ENCODE measurements at regions not wholly inside any gene's neighbourhood (a gene's known extent, or its start where the extent isn't known, plus 50 kb on each side); places are given as distances from the start of the nearest gene placed in this dataset.

- no peak for TF ChIP-seq CTCF (IDR thresholded peaks at IDR 0.05; ENCODE audit: low read depth, low read length)
- H3K4me3 ChIP-seq (ENCODE audit: low read depth, low read length): no peak overlapping the region
These were observed 97.2 kb upstream of the TJP1 start for GRCh38 chr15:29919380-29919881.

- no peak overlapping the region for H3K4me3 ChIP-seq (ENCODE audit: low read depth, low read length)
- TF ChIP-seq CTCF (IDR thresholded peaks at IDR 0.05; ENCODE audit: low read depth, low read length): no peak
These were observed 95.6 kb upstream of the TJP1 start for GRCh38 chr15:29917600-29918597.

GRCh38 chr15:29914511-29914926 is 92.3 kb upstream of the TJP1 start:
- no peak overlapping the region for H3K4me3 ChIP-seq (ENCODE audit: low read depth, low read length)
- TF ChIP-seq CTCF (IDR thresholded peaks at IDR 0.05; ENCODE audit: low read depth, low read length): no peak

GRCh38 chr15:29913528-29914135 is 91.4 kb upstream of the TJP1 start:
- no peak for TF ChIP-seq CTCF (IDR thresholded peaks at IDR 0.05; ENCODE audit: low read depth, low read length)
- H3K4me3 ChIP-seq (ENCODE audit: low read depth, low read length): no peak overlapping the region

GRCh38 chr15:29911705-29912104 is 89.4 kb upstream of the TJP1 start:
- TF ChIP-seq CTCF (IDR thresholded peaks at IDR 0.05; ENCODE audit: low read depth, low read length): no peak
- H3K4me3 ChIP-seq (ENCODE audit: low read depth, low read length): no peak overlapping the region

GRCh38 chr15:29910068-29910467 is 87.8 kb upstream of the TJP1 start:
- no peak for TF ChIP-seq CTCF (IDR thresholded peaks at IDR 0.05; ENCODE audit: low read depth, low read length)

More at GRCh38 chr15:29910068-29910467, 87.8 kb upstream of the TJP1 start:
- H3K4me3 ChIP-seq (ENCODE audit: low read depth, low read length): no peak overlapping the region
